ENCODE measurements at regions not wholly inside any gene's neighbourhood (a gene's known extent, or its start where the extent isn't known, plus 50 kb on each side); places are given as distances from the start of the nearest gene placed in this dataset.

GRCh38 chr9:97179616-97180015 lies 127.8 kb upstream of the CCDC180 start:
- TF ChIP-seq, protein P1, sequence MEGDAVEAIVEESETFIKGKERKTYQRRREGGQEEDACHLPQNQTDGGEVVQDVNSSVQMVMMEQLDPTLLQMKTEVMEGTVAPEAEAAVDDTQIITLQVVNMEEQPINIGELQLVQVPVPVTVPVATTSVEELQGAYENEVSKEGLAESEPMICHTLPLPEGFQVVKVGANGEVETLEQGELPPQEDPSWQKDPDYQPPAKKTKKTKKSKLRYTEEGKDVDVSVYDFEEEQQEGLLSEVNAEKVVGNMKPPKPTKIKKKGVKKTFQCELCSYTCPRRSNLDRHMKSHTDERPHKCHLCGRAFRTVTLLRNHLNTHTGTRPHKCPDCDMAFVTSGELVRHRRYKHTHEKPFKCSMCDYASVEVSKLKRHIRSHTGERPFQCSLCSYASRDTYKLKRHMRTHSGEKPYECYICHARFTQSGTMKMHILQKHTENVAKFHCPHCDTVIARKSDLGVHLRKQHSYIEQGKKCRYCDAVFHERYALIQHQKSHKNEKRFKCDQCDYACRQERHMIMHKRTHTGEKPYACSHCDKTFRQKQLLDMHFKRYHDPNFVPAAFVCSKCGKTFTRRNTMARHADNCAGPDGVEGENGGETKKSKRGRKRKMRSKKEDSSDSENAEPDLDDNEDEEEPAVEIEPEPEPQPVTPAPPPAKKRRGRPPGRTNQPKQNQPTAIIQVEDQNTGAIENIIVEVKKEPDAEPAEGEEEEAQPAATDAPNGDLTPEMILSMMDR (IDR thresholded peaks at IDR 0.05) = no peak
- TF ChIP-seq REST (IDR thresholded peaks at IDR 0.05; ENCODE audit: insufficient read depth in 1 of 2, low read depth in 2 of 2, low read length in 1 of 2) = no peak
- TF ChIP-seq SIN3A (IDR thresholded peaks at IDR 0.05; ENCODE audit: borderline replicate concordance, insufficient read depth, low read depth, low read length) = no peak
- no peak for TF ChIP-seq TCF7L2 (IDR thresholded peaks at IDR 0.05; ENCODE audit: low read depth, low read length)
- no peak for TF ChIP-seq POLR2AphosphoS5 (IDR thresholded peaks at IDR 0.05; ENCODE audit: low read depth, low read length)

All from Panc1 (cell line).